EH (cell line): ENCODE measurements at regions not wholly inside any gene's neighbourhood (a gene's known extent, or its start where the extent isn't known, plus 50 kb on each side); places are given as distances from the start of the nearest gene placed in this dataset.

Source experiments
- DNase-seq: peaks from one replicate; pipeline ENCODE4 v3.0.0-alpha.2; 2015; ENCODE audit warnings: low read depth

DNA sequence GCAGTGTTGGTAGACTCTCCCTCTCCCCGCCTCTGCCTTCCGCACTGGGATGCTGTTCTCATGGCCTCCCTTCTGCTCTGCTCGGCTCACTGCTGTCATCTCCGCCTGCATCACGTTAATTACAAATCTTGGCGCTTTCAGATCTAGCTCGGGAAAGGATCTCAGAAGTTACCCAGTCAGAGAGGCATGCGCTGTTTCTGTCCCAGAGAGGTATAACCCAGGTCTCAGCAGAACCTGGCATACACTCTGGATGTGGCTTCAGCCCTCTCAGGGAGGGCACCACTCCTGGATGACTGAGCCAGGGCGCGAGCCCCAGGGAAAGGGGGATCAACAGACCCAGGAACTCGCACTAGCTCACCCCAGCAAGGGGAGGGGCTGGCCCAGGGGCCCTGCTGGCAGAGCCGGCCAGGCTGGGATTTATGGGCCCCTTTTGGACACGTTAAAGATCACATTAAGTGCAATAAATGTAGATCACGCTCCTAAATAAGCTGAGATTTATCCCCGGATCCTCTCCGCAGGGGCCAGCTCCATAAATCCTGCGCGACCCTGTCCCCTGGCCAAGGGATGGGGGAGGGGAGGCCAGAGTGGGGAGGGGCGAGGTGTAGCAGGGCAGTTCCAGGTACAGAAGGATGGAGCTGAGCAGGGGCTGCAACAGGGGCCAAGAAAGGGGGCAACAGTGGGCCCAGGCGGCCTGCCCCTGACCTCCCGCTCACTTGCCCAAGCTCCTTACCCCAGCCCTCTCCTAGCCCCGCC, 101.3 kb upstream of the ZBTB40 start:
- DNase-seq, result no peak

GRCh38 chr1:22350924-22351767, 100.5 kb upstream of the ZBTB40 start:
- no peak for DNase-seq

- DNase-seq, result no peak
These were observed 99.9 kb upstream of the ZBTB40 start for GRCh38 chr1:22351768-22352080.

DNA sequence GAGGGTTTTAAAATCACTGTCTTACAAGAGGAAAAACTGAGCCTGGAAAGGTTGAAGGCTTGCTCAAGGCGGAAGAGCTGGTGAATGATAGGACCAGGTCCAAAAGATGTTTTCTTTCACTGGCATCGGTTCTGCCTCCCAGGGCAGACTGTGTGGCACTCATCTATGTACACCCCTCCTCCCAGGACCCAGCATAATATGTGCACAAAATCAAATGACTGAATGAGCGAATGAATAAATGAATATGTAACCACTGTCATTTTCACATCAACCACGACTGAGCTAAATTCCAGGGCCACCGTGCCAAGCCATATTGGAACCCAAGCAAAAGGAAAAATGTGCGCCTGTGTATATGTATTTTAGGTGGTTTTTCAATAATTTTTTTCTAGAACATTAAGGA, 99.3 kb upstream of the ZBTB40 start:
- no peak for DNase-seq

DNA sequence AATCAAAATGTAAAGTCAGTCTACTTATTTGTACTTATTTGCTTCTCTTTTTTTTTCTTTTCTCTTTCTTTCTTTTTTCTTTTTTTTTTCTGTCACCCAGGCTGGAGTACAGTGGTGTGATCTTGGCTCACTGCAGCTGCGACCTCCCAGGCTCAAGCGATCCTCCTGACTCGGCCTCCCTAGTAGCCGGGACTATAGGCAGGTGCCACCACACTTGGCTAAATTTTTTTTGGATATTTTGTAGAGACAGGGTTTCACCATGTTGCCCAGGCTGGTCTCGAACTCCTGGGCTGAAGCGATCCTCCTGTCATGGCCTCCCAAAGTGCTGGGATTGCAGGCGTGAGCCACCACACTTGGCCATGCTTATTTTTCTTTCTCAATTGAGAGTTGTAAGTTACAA, 98.8 kb upstream of the ZBTB40 start:
- DNase-seq, result no peak

- DNase-seq, result no peak
These were observed 92.2 kb upstream of the ZBTB40 start for GRCh38 chr1:22359427-22359826.

DNA sequence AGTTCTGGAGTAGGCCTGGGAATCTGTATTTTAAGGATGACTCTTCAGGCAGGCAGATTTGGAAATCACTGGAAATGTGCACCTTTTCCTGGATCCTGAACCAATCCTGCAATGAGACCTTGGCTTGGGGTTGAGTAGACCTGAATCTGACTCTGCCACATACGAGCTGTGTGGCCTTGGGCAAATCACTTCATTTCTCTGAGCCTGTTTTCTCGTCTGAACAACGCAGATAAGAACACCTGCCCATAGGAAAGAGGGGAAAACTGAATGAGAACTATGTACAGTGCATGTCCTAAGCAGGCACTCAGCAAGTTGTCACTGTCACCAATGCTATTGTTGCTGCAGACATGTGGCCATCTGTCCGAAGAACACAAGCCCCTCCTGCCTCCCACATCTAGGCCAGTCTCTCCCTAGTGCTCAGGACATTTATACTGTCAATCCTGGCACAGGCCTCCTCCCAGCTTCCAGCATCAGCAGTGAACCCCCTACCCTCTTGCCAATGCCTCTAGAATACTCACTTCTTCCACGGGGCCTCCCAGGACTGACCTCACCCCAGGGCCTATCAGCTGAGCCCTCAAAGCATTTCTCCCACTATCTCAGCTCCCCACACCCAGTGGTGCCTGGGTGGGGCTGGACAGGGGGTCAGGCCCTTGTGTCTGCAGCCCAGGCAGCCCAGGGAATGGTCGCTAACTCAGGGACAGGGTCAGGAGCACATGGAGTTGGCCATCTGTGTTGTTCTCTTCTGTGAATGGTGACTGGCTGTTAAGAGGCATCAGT, 88.8 kb upstream of the ZBTB40 start:
- DNase-seq, result no peak

GRCh38 chr1:22363403-22364325, 88.0 kb upstream of the ZBTB40 start:
- no peak for DNase-seq

DNA sequence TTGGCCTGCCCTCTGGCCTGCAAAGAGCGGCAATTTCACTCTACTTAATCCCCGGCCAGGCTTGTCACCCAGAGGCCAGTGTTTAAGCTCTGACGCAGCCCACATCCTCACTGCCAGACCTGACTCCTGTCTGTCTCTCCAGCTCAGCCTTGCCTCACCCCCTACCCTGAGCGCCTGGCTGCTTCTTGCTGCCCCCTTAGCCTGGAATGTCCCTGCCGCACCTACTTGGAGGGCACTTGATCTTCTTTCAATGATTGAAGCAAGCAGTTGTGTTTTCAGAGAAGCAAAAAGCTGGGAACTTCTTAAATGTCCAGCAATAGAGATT, 87.4 kb upstream of the ZBTB40 start:
- DNase-seq, result no peak

- no peak for DNase-seq
These were observed 86.9 kb upstream of the ZBTB40 start for GRCh38 chr1:22364764-22365163.

- DNase-seq, result peak; percentile 13
These were observed 86.0 kb upstream of the ZBTB40 start for GRCh38 chr1:22365331-22366295.

- no peak for DNase-seq
These were observed 85.3 kb upstream of the ZBTB40 start for GRCh38 chr1:22366346-22366745.

- DNase-seq, result no peak
These were observed 83.5 kb upstream of the ZBTB40 start for GRCh38 chr1:22368125-22368524.

DNA sequence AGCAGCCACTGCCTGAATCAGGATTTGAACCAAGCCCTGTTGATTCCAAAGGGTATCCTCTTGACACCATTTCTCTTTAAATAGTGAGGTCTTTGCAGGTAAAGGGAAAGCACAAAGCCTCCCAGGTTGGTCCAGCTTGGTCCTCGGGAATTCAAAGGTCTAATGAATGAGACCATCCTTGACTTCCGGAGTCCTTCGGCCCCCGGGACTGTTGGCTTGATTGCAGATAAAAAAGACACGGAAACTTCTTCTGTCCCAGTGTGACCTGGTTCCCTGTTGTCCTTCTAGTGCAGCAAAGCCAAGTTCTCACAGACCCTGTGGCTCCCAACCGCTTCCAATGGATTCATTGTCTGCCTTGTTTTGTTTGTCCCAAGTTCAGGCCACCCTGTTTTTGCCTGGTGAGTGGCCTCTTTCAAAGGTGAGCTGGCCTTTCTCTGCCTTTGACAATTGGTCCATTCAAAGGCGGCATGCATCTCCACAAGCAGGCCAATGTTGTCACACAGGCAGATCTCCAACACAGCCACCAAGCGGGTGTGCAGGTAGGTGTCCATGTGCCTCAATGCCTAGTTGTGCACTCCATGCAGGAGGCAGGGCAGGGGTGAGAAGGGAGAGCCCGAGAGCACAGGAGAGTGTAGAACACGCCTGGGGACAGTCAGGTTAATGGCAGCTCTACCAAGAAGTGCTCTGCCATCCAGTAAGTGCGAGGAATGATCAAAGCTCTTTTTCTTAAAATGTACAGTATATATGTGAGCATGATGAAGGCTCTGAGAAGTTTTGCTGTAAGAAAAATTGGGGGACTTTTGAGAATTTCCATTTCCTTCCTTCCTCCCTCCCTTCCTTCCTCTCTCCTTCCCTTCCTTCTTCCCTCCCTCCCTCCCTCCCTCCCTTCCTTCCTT, 82.1 kb upstream of the ZBTB40 start:
- DNase-seq, result no peak

DNA sequence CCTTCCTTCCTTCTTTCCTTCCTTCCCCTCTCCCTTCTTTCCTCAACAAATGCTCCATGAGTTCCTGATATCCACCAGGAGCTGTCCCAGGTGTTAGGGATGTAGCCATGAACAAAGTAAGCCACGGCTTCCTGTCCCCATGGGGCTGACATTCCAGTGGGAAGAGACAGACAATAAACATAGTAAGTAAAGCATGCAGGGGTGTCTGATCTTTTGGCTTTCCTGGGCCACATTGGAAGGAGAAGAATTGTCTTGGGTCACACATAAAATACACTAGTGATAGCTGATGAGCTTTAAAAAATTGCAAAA, 81.5 kb upstream of the ZBTB40 start:
- peak; percentile 15 for DNase-seq

- DNase-seq, result no peak
These were observed 80.2 kb upstream of the ZBTB40 start for GRCh38 chr1:22371408-22371807.

DNA sequence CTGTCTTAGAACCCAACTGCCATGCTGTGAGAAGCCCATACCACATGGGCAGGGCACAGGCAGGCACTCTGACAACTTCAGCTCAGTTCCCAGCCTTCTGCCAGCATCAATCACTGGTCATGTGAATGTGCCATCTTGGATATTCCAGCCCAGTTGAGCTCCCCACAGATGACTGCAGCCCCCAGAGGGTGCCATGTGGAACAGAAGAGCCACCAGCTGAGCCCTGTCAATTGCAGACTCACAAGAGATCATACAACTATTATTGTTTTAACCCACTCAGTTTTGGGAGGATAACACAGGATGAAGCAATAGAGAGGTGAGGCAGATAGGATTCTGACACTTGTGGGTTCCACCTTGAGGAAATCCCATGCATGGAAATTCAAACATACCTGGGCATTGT, 78.4 kb upstream of the ZBTB40 start:
- no peak for DNase-seq

GRCh38 chr1:22374001-22374400, 77.7 kb upstream of the ZBTB40 start:
- no peak for DNase-seq

- DNase-seq, result peak; percentile 65
These were observed 76.0 kb upstream of the ZBTB40 start for GRCh38 chr1:22375601-22376000.

- peak; percentile 43 for DNase-seq
These were observed 75.7 kb upstream of the ZBTB40 start for GRCh38 chr1:22376001-22376400.
